Parathyroid adenoma (tissue), 2 donors: ENCODE measurements at regions not wholly inside any gene's neighbourhood (a gene's known extent, or its start where the extent isn't known, plus 50 kb on each side); places are given as distances from the start of the nearest gene placed in this dataset.

ENCODE experiments used
- H2AFZ ChIP-seq: fragments of 300-600 bp; sonication (generic); one replicate; pipeline ENCODE4 v1.7.0; 2017; ENCODE audit warnings: antibody characterized with exemption, mild to moderate bottlenecking
- H3K27ac ChIP-seq: fragments of 300-600 bp; sonication (generic); one replicate; pipeline ENCODE4 v1.7.0; 2017
- H3K27me3 ChIP-seq: fragments of 300-600 bp; sonication (generic); one replicate; pipeline ENCODE4 v1.7.0; 2017; ENCODE audit warnings: low read length; ENCODE audit not compliant: control insufficient read depth, insufficient read depth
- H3K36me3 ChIP-seq: fragments of 300-600 bp; sonication (generic); one replicate; pipeline ENCODE4 v1.7.0; 2017; ENCODE audit warnings: low read length; ENCODE audit not compliant: control insufficient read depth, insufficient read depth
- H3K4me1 ChIP-seq: fragments of 300-600 bp; sonication (generic); one replicate; pipeline ENCODE4 v1.7.0; 2017; ENCODE audit warnings: control low read depth
- H3K4me2 ChIP-seq: fragments of 300-600 bp; sonication (generic); one replicate; pipeline ENCODE4 v1.7.0; 2017; ENCODE audit warnings: low read length
- H3K4me3 ChIP-seq: fragments of 300-600 bp; sonication (generic); one replicate; pipeline ENCODE4 v1.7.0; 2017; ENCODE audit warnings: low read depth, low read length
- H3K79me2 ChIP-seq: fragments of 300-600 bp; sonication (generic); one replicate; pipeline ENCODE4 v1.7.0; 2017; ENCODE audit warnings: control low read depth
- H3K9ac ChIP-seq: fragments of 300-600 bp; sonication (generic); one replicate; pipeline ENCODE4 v1.7.0; 2017; ENCODE audit warnings: mild to moderate bottlenecking
- H3K9me3 ChIP-seq: fragments of 300-600 bp; sonication (generic); one replicate; pipeline ENCODE4 v1.7.0; 2017; ENCODE audit warnings: low read length; ENCODE audit not compliant: control insufficient read depth
- TF ChIP-seq, protein P1 (sequence below): fragments of 300-600 bp; sonication (generic); IDR thresholded peaks from one replicate; pipeline ENCODE4 v1.7.0; 2017; ENCODE audit warnings: antibody characterized with exemption, mild to moderate bottlenecking
- donor health status: primary hyperparathyroidism.

DNA sequence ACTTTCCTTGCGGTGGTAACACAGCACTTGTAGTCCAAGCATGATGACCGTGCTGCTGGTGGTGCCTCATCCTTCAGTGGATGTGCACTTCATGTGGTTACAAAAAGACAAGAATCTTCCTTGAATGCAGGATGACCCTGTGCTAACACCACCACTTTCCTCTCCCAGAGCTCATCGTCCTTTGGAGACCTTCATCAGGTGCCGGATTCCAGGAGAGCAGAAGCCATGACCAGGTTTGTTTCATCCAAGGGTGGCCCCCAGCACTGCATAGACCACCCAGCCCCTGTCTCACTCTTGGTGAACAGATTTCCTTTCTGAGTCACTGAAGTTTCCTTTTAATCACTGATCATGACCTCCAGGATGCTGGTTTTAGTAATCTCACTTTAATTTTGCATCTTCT is 101.2 kb upstream of the SYNDIG1 start:
- TF ChIP-seq, protein P1, sequence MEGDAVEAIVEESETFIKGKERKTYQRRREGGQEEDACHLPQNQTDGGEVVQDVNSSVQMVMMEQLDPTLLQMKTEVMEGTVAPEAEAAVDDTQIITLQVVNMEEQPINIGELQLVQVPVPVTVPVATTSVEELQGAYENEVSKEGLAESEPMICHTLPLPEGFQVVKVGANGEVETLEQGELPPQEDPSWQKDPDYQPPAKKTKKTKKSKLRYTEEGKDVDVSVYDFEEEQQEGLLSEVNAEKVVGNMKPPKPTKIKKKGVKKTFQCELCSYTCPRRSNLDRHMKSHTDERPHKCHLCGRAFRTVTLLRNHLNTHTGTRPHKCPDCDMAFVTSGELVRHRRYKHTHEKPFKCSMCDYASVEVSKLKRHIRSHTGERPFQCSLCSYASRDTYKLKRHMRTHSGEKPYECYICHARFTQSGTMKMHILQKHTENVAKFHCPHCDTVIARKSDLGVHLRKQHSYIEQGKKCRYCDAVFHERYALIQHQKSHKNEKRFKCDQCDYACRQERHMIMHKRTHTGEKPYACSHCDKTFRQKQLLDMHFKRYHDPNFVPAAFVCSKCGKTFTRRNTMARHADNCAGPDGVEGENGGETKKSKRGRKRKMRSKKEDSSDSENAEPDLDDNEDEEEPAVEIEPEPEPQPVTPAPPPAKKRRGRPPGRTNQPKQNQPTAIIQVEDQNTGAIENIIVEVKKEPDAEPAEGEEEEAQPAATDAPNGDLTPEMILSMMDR: no peak
- Histone ChIP-seq H2AFZ (no peak overlapping the region), H3K4me3 (no peak overlapping the region), H3K36me3 (no peaks in the 10 kb centered on the region), H3K79me2 (no peaks in the 10 kb centered on the region), H3K27me3 (no peaks in the 10 kb centered on the region), H3K4me2 (no peak overlapping the region), H3K4me1 (no peaks in the 10 kb centered on the region), H3K27ac (no peak overlapping the region), H3K9ac (no peak overlapping the region), H3K9me3 (no peaks in the 10 kb centered on the region)

- Histone ChIP-seq H3K4me1 (no peaks in the 10 kb centered on the region), H3K4me2 (no peak overlapping the region), H3K27me3 (no peaks in the 10 kb centered on the region), H3K36me3 (no peaks in the 10 kb centered on the region), H3K4me3 (no peak overlapping the region), H3K27ac (no peak overlapping the region), H3K9ac (no peak overlapping the region), H3K79me2 (no peaks in the 10 kb centered on the region), H2AFZ (no peak overlapping the region), H3K9me3 (no peaks in the 10 kb centered on the region)
- TF ChIP-seq, protein P1: no peak
These were observed 103.0 kb upstream of the SYNDIG1 start for GRCh38 chr20:24366336-24367004.

GRCh38 chr20:24365670-24366069 is 103.8 kb upstream of the SYNDIG1 start:
- H3K4me1 ChIP-seq: no peaks in the 10 kb centered on the region
- no peak overlapping the region for H2AFZ ChIP-seq
- no peak overlapping the region for H3K4me3 ChIP-seq
- no peaks in the 10 kb centered on the region for H3K79me2 ChIP-seq
- TF ChIP-seq, protein P1: no peak
- H3K9me3 ChIP-seq: no peaks in the 10 kb centered on the region
- no peaks in the 10 kb centered on the region for H3K27me3 ChIP-seq
- no peaks in the 10 kb centered on the region for H3K36me3 ChIP-seq
- H3K9ac ChIP-seq: no peak overlapping the region
- no peak overlapping the region for H3K4me2 ChIP-seq
- H3K27ac ChIP-seq: no peak overlapping the region

DNA sequence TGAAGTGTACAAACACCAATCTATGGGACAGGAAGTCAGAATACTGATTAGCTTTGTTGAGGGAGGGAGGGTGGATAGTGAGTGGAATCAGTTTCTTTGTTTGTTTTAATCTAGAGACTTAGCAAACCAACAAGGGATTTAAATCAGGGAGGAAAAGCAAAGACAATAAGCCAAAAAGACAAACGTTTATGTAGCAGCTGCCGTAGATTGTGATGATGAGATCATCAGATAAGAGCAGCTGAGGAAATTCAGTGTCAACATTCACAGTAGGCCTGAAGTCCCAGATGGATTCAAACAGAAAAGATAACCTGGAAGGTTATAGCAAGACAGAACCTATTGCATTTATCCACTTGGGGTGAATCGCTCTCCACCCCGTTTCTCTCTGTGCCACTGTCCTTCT is 104.9 kb upstream of the SYNDIG1 start:
- H3K4me3 ChIP-seq: no peak overlapping the region
- H3K27ac ChIP-seq: no peak overlapping the region

More for the DNA sequence above, 104.9 kb upstream of the SYNDIG1 start:
- Histone ChIP-seq H3K9me3 (no peaks in the 10 kb centered on the region), H3K9ac (no peak overlapping the region), H3K79me2 (no peaks in the 10 kb centered on the region), H3K27me3 (no peaks in the 10 kb centered on the region), H3K4me1 (no peaks in the 10 kb centered on the region), H3K36me3 (no peaks in the 10 kb centered on the region), H2AFZ (no peak overlapping the region), H3K4me2 (no peak overlapping the region)
- TF ChIP-seq, protein P1: no peak
